Stimulated activated CD4-positive, alpha-beta T cell treated with anti-CD3 and anti-CD28 coated beads, Interleukin-2, amount 100 ng/mL, for 48 hours (primary cell): ENCODE measurements at regions not wholly inside any gene's neighbourhood (a gene's known extent, or its start where the extent isn't known, plus 50 kb on each side); places are given as distances from the start of the nearest gene placed in this dataset.
"Not testable (repeated sequence)": the region's sequence is repeated elsewhere in the genome, so short reads cannot be mapped to it uniquely, and the experiment has no call there.

ENCODE experiments used
- DNase-seq, 2 donors: peaks; one replicate each; pipeline ENCODE4 v3.0.0-alpha.2; 2020

GRCh38 chr5:104909803-104910202, 1347.2 kb upstream of the NUDT12 start:
- no peak for DNase-seq

- DNase-seq, result no peak
These were observed 1342.0 kb upstream of the NUDT12 start for GRCh38 chr5:104904561-104904960.

DNA sequence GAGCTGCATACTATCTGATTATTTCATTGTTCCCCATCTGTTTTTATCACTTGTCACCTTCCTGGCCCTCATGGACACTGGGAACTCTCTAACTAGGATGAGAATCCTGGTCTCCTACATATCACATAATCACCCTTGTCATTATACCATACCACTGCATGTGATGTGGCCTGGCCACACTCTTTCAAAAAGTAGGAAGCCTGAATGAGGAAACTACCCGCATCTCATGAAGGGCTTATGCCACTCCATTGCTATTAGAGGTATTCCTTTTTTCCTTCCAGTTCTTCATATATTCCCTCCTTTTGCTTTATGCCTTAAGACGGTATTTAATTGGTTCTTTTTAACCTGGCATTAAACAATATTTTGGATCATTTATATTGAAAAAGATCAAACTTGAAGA, 1341.4 kb upstream of the NUDT12 start:
- no peak for DNase-seq

DNA sequence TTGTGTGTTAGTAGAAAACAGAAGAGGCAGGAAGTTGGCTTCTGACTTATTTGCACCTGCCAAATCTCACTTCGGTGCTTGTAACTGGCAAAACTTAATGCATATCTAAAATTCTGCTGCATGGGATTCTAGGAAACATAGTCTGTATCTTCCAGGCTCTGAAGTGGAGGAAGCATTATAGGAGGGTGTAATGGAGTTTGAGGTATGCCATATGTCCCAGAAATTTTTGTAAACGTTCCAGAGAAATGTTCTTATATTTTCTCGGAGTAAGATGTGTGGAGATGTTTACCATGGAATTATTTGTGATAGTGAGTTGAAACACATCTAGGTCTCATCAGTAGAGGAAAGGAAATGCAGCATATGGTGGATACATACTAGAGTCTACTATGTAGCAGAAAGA, 1329.0 kb upstream of the NUDT12 start:
- no peak for DNase-seq

DNA sequence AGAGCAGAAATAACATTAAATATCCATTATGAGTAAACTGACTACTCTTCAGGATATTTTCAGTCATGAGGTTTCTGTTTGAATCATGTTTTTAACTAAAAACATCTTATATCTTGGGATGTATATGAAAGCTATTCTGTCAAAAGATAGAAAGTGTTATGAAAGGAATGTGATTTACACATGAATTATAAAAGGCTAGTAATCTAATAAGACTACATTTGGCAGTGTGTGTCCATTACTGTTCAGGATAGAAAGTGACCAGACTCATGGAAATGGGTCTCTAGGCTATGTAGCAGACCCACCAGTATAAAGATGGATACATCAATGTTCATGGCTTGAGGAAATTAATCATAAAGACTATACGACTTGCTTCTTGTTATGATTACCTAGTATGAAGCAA, 1328.2 kb upstream of the NUDT12 start:
- DNase-seq, result no peak

- no peak for DNase-seq
These were observed 1296.8 kb upstream of the NUDT12 start for GRCh38 chr5:104859437-104859836.

GRCh38 chr5:104852099-104852498, 1289.5 kb upstream of the NUDT12 start:
- not testable (repeated sequence) for DNase-seq

DNA sequence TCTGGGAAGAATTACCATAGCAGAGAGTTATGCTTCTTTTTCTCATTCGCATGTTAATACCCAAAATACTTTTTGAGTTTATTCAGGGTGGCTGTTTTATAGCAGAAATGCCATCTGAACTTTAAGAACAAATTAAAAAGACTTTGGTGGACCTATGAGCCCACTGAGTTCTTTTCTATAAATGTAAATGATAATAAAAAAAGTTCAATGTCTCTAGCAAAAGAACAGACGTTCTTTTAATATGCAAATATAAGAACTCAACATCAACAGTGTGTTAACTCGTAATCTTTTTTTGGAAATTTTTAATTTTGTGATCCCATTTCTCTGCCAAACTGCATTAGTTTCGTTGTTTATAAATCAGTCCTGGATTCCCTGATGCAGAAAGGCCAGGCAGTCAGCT, 1283.0 kb upstream of the NUDT12 start:
- DNase-seq, result no peak

- no peak for DNase-seq
These were observed 1281.2 kb upstream of the NUDT12 start for GRCh38 chr5:104843822-104844221.

GRCh38 chr5:104840284-104840683, 1277.7 kb upstream of the NUDT12 start:
- no peak for DNase-seq

DNA sequence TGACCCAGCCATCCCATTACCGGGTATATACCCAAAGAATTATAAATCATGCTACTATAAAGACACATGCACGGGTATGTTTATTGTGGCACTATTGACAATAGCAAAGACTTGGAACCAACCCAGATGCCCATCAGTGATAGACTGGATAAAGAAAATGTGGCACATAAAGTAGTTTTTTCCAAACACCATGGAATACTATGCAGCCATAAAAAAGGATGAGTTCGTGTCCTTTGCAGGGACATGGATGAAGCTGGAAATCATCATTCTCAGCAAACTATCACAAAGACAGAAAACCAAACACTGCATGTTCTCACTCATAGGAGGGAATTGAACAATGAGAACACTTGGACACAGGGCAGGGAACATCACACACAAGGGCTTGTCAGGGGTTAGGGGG, 1268.9 kb upstream of the NUDT12 start:
- DNase-seq, result not testable (repeated sequence)

DNA sequence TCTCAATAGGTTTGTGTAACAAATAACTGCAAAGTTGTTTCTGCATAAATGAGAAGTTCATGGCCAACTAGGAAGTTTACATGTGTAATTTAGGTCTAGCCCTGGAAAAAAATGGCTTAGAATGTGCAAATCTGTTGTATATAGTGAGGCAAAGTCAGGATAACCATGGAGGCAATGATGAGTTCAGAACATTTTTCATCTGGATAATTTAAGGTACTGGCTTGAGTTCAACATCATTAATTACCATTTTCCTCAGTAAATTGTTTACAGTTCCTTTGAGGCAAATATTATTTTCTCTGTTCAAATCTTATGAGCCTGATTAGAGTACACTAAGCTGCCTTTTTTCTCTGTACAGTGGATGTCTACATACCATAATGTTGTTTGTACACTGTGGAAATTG, 1259.0 kb upstream of the NUDT12 start:
- DNase-seq, result no peak

- DNase-seq, result no peak
These were observed 1254.5 kb upstream of the NUDT12 start for GRCh38 chr5:104817127-104817526.

- DNase-seq, result no peak
These were observed 1252.6 kb upstream of the NUDT12 start for GRCh38 chr5:104815212-104815611.

DNA sequence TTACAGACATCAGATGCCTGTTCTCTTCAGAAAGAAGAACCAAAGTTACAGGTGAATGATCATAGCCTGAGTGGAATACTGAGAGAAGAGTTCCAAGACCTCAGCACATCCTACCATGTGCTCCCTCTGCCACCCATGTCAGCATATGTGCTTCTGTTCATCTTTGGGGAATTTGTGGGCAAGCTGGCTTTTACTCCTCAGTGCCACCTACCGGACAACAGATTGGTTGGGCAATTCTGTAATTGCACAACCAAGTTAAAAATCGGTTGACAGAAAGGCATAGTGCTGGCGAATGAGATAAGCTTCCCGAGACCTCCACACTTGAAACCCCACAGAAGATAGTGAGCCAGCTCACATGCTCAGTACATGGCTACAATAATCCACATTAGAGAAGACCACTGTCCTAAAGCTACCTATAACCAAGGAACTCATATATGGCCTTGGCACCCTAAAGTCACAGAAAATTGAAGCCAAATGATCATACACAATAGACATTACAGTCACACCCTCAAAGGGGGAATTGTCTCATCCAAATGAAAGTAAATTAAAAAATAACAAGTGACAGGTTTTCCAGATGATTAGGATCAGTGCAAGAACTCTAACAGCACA, 1238.0 kb upstream of the NUDT12 start:
- no peak for DNase-seq

DNA sequence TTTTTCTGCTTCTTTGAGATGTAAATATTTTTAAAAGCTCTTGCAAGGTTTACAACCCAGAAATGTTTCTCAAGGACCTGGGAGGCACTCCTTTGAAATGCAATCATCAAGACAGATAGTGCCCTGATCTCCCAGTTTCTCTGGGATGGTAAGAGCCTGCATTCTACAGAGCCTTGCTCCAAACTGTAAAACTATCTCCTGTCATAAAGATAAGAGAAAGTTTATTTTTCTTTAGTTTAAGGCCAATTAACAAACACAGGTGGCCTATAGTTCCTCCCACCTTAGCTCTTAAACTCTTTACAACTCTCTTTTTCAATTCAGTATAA, 1231.1 kb upstream of the NUDT12 start:
- DNase-seq, result no peak

GRCh38 chr5:104793031-104793754, 1230.6 kb upstream of the NUDT12 start:
- DNase-seq, result no peak

- no peak for DNase-seq
These were observed 1226.8 kb upstream of the NUDT12 start for GRCh38 chr5:104789366-104789765.

GRCh38 chr5:104785097-104785496, 1222.5 kb upstream of the NUDT12 start:
- DNase-seq, result no peak

DNA sequence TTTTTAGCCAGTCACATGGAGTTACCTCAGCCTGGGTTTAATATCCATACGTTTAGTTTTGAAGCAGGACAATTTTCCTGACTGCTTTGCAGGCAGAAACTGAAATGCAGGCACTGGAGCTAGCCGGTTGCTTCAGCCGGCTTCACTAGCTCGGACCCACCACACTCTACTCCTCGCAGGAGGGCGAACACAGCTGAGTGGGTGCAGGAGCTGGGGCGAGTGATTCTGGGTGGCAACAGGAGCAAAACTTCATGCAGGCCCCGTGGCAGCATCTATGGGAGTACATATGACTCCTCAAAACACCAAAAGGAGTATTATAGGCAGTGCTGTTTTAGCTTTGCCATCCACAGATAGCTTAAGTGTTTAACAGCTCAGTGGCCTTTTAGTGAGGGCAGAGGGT, 1211.8 kb upstream of the NUDT12 start:
- DNase-seq, result no peak

GRCh38 chr5:104764197-104764596, 1201.6 kb upstream of the NUDT12 start:
- no peak for DNase-seq

- DNase-seq, result no peak
These were observed 1200.6 kb upstream of the NUDT12 start for GRCh38 chr5:104763216-104763615.

GRCh38 chr5:104757915-104758314, 1195.3 kb upstream of the NUDT12 start:
- no peak for DNase-seq

- no peak for DNase-seq
These were observed 1193.2 kb upstream of the NUDT12 start for GRCh38 chr5:104755806-104756205.
